Hepatocyte (in vitro differentiated cells): ENCODE measurements at regions not wholly inside any gene's neighbourhood (a gene's known extent, or its start where the extent isn't known, plus 50 kb on each side); places are given as distances from the start of the nearest gene placed in this dataset.

Source experiments
- DNase-seq: peaks from one replicate; pipeline ENCODE4 v3.0.0-alpha.2; 2016; ENCODE audit warnings: low spot score
- H2AFZ ChIP-seq: fragments of 200-600 bp; sonication (generic); 2 replicates; pipeline ENCODE4 v1.6.0; 2016; ENCODE audit warnings: antibody characterized with exemption, mild to moderate bottlenecking
- H3K27ac ChIP-seq: fragments of 200-600 bp; sonication (generic); 2 replicates; pipeline ENCODE4 v1.5.1; 2016; ENCODE audit warnings: mild to moderate bottlenecking
- H3K27me3 ChIP-seq: fragments of 200-600 bp; sonication (generic); 2 replicates; pipeline ENCODE4 v1.6.1; 2016
- H3K36me3 ChIP-seq: fragments of 200-600 bp; sonication (generic); replicated peaks from 2 replicates; pipeline ENCODE4 v1.5.1; 2016; ENCODE audit warnings: low read depth; ENCODE audit not compliant: insufficient read depth
- H3K4me1 ChIP-seq: fragments of 200-600 bp; sonication (generic); 2 replicates; pipeline ENCODE4 v1.5.1; 2016; ENCODE audit warnings: mild to moderate bottlenecking, moderate library complexity; ENCODE audit not compliant: insufficient read depth
- H3K4me2 ChIP-seq: fragments of 200-600 bp; sonication (generic); 2 replicates; pipeline ENCODE4 v1.6.0; 2016
- H3K4me3 ChIP-seq: fragments of 200-600 bp; sonication (generic); 2 replicates; pipeline ENCODE4 v1.5.1; 2016; ENCODE audit warnings: mild to moderate bottlenecking
- H3K79me2 ChIP-seq: fragments of 200-600 bp; sonication (generic); 2 replicates; pipeline ENCODE4 v1.6.0; 2017; ENCODE audit warnings: mild to moderate bottlenecking
- H3K9me2 ChIP-seq: fragments of 200-600 bp; sonication (generic); replicated peaks from 2 replicates; pipeline ENCODE4 v1.6.0; 2017; ENCODE audit warnings: mild to moderate bottlenecking; ENCODE audit not compliant: insufficient read depth
- H3K9me3 ChIP-seq: fragments of 200-600 bp; sonication (generic); 2 replicates; pipeline ENCODE4 v1.5.1; 2016; ENCODE audit warnings: low read depth, mild to moderate bottlenecking
- H4K20me1 ChIP-seq: fragments of 200-600 bp; sonication (generic); 2 replicates; pipeline ENCODE4 v1.6.0; 2016; ENCODE audit warnings: mild to moderate bottlenecking; ENCODE audit not compliant: insufficient read depth, poor library complexity, severe bottlenecking
- EZH2 ChIP-seq: fragments of 200-600 bp; sonication (generic); IDR thresholded peaks from 2 replicates; pipeline ENCODE4 v1.6.1; 2016; ENCODE audit warnings: antibody characterized with exemption, mild to moderate bottlenecking, borderline replicate concordance
- EZH2phosphoT487 ChIP-seq: fragments of 200-600 bp; sonication (generic); IDR thresholded peaks from one replicate; pipeline ENCODE4 v1.6.1; 2018; ENCODE audit warnings: antibody characterized with exemption, mild to moderate bottlenecking, low read depth, moderate library complexity; ENCODE audit not compliant: unreplicated experiment, severe bottlenecking
- WGBS: methylation state at CpG from one replicate; pipeline ENCODE4 v1.1.6; 2016; ENCODE audit warnings: low lambda C conversion rate; ENCODE audit errors: missing lambda C conversion rate; 5-methylcytosine and 5-hydroxymethylcytosine counted together
- TF ChIP-seq, protein P1 (sequence below): fragments of 200-600 bp; sonication (generic); IDR thresholded peaks from 2 replicates; pipeline ENCODE4 v1.5.1; 2016; ENCODE audit warnings: antibody characterized with exemption, mild to moderate bottlenecking; ENCODE audit not compliant: poor library complexity

DNA sequence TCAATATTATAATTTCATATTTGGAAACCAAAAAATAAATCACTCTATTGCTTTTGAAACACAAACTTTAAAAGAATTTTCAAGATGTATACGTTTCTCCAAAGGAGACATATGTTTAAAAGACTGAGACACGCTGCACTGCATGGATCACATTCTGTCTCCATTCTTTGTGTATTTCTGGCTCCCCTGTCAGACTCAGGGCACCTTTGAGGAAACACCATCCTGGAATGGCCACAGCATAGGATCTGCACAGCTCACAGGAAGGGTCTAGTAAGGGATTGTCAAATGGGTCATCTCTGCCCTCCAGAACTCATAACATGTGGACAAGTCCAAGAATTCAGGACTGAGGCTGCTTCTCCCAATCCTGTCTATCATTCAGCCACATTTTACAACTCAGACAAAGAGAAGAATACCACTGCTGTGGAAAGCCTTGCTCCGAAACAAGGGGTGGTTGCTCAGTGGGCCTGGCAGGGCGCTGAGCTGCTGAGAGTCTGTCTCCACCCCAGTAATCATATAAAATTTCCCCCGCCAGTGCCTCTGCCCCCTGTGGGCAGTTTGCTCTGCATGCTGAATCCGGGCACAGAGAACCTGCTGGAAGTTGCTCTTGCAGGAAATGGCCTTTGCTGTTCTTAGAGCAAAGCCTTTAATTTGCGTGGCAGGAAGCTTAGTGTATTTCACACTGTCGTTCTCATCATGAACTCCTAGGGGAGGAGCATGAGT, 85.3 kb upstream of the KLHL29 start:
- no peaks in the 10 kb centered on the region for H3K79me2 ChIP-seq

DNA sequence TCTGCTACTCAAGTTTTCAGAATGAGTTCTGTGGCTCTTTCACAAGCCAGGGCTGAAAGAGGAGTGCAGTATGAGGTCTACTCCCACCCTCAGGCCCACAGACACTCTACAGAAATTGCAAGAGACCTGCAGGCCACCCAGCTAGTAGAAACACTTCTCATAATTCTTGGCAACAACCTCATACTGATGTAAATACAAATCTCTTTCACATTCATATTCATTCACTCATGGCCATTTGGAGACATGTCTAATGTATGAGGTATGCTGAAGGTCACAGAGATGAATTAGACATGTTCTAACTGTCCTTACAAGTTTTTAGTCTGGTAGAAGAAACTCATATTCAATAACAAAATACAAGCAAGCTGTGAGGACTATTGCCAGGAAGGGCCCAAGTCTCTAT, 83.8 kb upstream of the KLHL29 start:
- H3K9me2 ChIP-seq, result no peaks in the 10 kb centered on the region
- no peaks in the 10 kb centered on the region for H3K4me1 ChIP-seq
- no peak overlapping the region for H3K4me2 ChIP-seq
- no peaks in the 10 kb centered on the region for H3K36me3 ChIP-seq
- no peak for DNase-seq
- no peaks in the 10 kb centered on the region for H3K9me3 ChIP-seq
- H2AFZ ChIP-seq, result no peak overlapping the region
- no peak overlapping the region for H3K27ac ChIP-seq
- H4K20me1 ChIP-seq, result no peaks in the 10 kb centered on the region
- no peaks in the 10 kb centered on the region for H3K79me2 ChIP-seq
- no peak overlapping the region for H3K4me3 ChIP-seq
- TF ChIP-seq EZH2phosphoT487 (no peak), EZH2 (no peak)
- TF ChIP-seq, protein P1, sequence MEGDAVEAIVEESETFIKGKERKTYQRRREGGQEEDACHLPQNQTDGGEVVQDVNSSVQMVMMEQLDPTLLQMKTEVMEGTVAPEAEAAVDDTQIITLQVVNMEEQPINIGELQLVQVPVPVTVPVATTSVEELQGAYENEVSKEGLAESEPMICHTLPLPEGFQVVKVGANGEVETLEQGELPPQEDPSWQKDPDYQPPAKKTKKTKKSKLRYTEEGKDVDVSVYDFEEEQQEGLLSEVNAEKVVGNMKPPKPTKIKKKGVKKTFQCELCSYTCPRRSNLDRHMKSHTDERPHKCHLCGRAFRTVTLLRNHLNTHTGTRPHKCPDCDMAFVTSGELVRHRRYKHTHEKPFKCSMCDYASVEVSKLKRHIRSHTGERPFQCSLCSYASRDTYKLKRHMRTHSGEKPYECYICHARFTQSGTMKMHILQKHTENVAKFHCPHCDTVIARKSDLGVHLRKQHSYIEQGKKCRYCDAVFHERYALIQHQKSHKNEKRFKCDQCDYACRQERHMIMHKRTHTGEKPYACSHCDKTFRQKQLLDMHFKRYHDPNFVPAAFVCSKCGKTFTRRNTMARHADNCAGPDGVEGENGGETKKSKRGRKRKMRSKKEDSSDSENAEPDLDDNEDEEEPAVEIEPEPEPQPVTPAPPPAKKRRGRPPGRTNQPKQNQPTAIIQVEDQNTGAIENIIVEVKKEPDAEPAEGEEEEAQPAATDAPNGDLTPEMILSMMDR, result no peak
- H3K27me3 ChIP-seq, result no peaks in the 10 kb centered on the region

More for the DNA sequence above, 85.3 kb upstream of the KLHL29 start:
- DNase-seq, result no peak
- Histone ChIP-seq H3K27ac (no peak overlapping the region), H3K4me2 (no peak overlapping the region), H3K4me3 (no peak overlapping the region), H3K36me3 (no peaks in the 10 kb centered on the region), H3K4me1 (no peaks in the 10 kb centered on the region), H4K20me1 (no peaks in the 10 kb centered on the region), H2AFZ (no peak overlapping the region), H3K9me3 (no peaks in the 10 kb centered on the region), H3K9me2 (no peaks in the 10 kb centered on the region), H3K27me3 (no peaks in the 10 kb centered on the region)
- TF ChIP-seq EZH2phosphoT487, result no peak
- TF ChIP-seq, protein P1, result no peak
- TF ChIP-seq EZH2, result no peak
- WGBS, result 91% methylated on average over 8 of the region's 8 CpGs

DNA sequence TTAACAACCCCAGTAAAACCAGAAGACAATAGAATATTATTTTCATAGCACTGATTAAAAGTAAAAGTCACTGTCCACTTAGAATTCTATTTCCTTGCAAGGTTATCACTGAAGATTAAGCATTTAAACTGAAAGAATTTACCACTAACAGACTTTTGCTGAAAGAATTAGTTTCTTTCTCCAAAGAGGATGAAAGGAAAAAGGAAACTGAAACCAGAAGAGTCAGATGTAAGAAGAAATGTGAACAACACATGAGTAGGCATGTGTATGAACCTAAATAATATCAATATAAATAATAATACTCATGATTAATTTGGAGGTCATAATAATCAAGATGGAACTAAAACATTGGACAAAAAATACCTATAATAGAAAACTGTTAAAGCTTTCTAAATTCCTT, 82.4 kb upstream of the KLHL29 start:
- no peaks in the 10 kb centered on the region for H3K36me3 ChIP-seq
- H3K27me3 ChIP-seq, result no peaks in the 10 kb centered on the region
- H3K9me2 ChIP-seq, result no peaks in the 10 kb centered on the region
- H4K20me1 ChIP-seq, result no peaks in the 10 kb centered on the region
- no peaks in the 10 kb centered on the region for H3K9me3 ChIP-seq
- no peaks in the 10 kb centered on the region for H3K79me2 ChIP-seq
- no peak for DNase-seq
- H3K27ac ChIP-seq, result no peak overlapping the region
- H2AFZ ChIP-seq, result no peak overlapping the region
- H3K4me3 ChIP-seq, result no peak overlapping the region
- H3K4me1 ChIP-seq, result no peaks in the 10 kb centered on the region
- TF ChIP-seq EZH2 (no peak), EZH2phosphoT487 (no peak)
- TF ChIP-seq, protein P1, result no peak
- H3K4me2 ChIP-seq, result no peak overlapping the region
